HEK293 (cell line): ENCODE measurements at regions not wholly inside any gene's neighbourhood (a gene's known extent, or its start where the extent isn't known, plus 50 kb on each side); places are given as distances from the start of the nearest gene placed in this dataset.

Experiments used
- ATF2 ChIP-seq: fragments of 450-650 bp; formaldehyde crosslinking; IDR thresholded peaks from 2 replicates; pipeline ENCODE4 v1.5.1; 2016; ENCODE audit warnings: missing biosample characterization, missing genetic modification characterization, low read depth
- CTCF ChIP-seq: fragments of 450-650 bp; formaldehyde crosslinking; IDR thresholded peaks from 2 replicates; pipeline ENCODE4 v1.5.1; 2016; ENCODE audit warnings: missing biosample characterization, missing genetic modification characterization
- ZNF146 ChIP-seq: fragments of 450-650 bp; formaldehyde crosslinking; IDR thresholded peaks from 2 replicates; pipeline ENCODE4 v1.5.1; 2016; ENCODE audit warnings: missing biosample characterization, missing genetic modification characterization

GRCh38 chr3:154956815-154957214 is 123.3 kb upstream of the MME start:
- TF ChIP-seq ATF2 (tag by site-specific recombination) (no peak), CTCF (no peak), ZNF146 (no peak)
